Nephron progenitor cell (in vitro differentiated cells): ENCODE measurements at regions not wholly inside any gene's neighbourhood (a gene's known extent, or its start where the extent isn't known, plus 50 kb on each side); places are given as distances from the start of the nearest gene placed in this dataset.

Source experiments
- DNase-seq: peaks from one replicate; pipeline ENCODE4 v3.0.0; 2021
- H3K27ac Mint-ChIP-seq: 2 replicates; pipeline ENCODE4 v1.8.0; 2021; ENCODE audit warnings: mild to moderate bottlenecking, moderate library complexity, mixed read lengths
- H3K27me3 Mint-ChIP-seq: 2 replicates; pipeline ENCODE4 v1.8.0; 2021; ENCODE audit warnings: mild to moderate bottlenecking, low read depth, mixed read lengths; ENCODE audit not compliant: poor library complexity
- H3K36me3 Mint-ChIP-seq: 2 replicates; pipeline ENCODE4 v1.8.0; 2021; ENCODE audit warnings: low read depth, mixed read lengths
- H3K4me1 Mint-ChIP-seq: 2 replicates; pipeline ENCODE4 v1.8.0; 2021; ENCODE audit warnings: mixed read lengths
- H3K4me3 Mint-ChIP-seq: 2 replicates; pipeline ENCODE4 v1.8.0; 2021; ENCODE audit warnings: mild to moderate bottlenecking, moderate library complexity, mixed read lengths
- H3K9me3 Mint-ChIP-seq: 2 replicates; pipeline ENCODE4 v1.8.0; 2021; ENCODE audit warnings: mild to moderate bottlenecking, moderate library complexity, mixed read lengths
- TF ChIP-seq, protein P1 (sequence below): fragments of 200-600 bp; sonication (generic); IDR thresholded peaks from 2 replicates; pipeline ENCODE4 v1.5.0; 2021; ENCODE audit warnings: antibody characterized with exemption

DNA sequence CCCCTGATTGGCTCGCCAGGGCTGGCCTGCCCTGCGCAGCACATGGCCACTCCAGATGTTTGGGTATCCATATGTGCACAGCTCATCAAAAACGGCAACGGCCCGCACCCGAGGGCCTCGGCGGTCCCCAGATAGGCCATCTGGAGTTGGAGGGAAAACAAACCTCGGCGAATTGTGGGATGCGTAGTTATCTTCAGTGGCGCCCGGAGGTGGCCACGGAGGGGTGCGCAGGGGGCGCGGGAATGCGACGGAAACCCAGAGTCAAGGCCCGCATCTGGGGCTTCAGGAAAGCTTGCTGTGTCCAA lies 156.5 kb downstream of the TLE3 start:
- Mint-ChIP-seq H3K36me3 (no peaks in the 10 kb centered on the region), H3K27me3 (peaks cover 15% of the 10 kb centered on the region), H3K4me1 (peaks cover 9% of the 10 kb centered on the region), H3K9me3 (no peaks in the 10 kb centered on the region), H3K4me3 (no peak overlapping the region), H3K27ac (no peak overlapping the region)
- DNase-seq = no peak
- TF ChIP-seq, protein P1, sequence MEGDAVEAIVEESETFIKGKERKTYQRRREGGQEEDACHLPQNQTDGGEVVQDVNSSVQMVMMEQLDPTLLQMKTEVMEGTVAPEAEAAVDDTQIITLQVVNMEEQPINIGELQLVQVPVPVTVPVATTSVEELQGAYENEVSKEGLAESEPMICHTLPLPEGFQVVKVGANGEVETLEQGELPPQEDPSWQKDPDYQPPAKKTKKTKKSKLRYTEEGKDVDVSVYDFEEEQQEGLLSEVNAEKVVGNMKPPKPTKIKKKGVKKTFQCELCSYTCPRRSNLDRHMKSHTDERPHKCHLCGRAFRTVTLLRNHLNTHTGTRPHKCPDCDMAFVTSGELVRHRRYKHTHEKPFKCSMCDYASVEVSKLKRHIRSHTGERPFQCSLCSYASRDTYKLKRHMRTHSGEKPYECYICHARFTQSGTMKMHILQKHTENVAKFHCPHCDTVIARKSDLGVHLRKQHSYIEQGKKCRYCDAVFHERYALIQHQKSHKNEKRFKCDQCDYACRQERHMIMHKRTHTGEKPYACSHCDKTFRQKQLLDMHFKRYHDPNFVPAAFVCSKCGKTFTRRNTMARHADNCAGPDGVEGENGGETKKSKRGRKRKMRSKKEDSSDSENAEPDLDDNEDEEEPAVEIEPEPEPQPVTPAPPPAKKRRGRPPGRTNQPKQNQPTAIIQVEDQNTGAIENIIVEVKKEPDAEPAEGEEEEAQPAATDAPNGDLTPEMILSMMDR = no peak

DNA sequence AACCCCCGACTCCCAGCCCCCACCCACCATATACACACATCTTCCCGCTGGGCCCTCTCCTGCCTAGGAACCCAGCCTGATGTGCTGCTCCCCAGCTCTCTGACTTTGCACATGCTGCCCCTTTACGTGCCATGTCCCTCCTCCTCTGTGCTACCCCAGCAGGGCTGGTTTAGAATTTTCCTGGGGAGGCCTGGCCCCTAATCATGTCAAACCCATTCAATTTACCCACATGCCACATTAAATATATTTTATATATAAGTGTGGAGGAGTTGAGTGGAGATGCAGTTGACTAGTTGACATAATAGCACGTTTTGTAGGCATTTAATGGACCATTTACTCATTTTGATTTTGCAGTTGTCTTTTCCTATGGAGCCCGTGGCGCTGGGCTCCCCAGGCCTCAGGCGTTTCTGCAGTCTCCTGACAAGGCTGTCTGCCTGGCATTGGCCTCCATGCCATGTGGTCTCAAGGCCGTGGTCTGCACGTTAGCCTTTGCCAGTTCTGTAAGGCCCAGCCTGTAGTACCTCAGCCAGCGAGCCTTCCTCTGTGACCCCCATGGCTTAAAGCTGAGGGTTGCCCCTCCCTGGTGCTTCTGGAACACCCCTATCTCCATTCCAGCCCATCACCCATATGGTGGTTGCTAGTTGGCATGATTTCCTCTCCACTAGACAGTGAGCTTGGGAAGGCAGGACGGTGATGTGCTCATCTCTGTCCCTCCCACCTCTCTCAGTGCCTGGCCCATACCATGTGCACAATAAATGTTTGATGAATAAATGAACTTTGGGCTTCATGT lies 155.8 kb downstream of the TLE3 start:
- no peaks in the 10 kb centered on the region for H3K36me3 Mint-ChIP-seq
- H3K27ac Mint-ChIP-seq = no peak overlapping the region
- TF ChIP-seq, protein P1 = no peak
- H3K4me3 Mint-ChIP-seq = no peak overlapping the region
- H3K4me1 Mint-ChIP-seq = peaks cover 9% of the 10 kb centered on the region
- H3K27me3 Mint-ChIP-seq = peaks cover 20% of the 10 kb centered on the region
- no peaks in the 10 kb centered on the region for H3K9me3 Mint-ChIP-seq
- DNase-seq = no peak

DNA sequence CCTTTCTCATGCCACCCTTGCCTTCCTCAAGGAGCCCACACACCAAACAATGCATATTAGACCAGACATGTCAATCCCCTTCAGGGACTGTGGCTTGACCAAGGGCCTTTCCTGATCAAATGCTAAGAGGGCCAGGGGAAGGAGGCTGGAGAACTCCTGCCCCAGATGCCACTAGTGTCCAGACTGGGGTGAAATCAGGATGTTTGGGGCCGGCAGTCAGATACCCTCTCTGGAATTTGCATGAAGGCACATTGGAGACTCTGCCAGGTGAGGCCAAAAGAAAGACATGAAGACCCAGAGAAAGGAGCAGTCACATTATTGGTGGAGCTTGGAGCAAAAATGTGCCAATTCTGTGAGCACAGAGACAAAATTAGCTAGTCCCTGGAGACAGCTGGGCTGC lies 154.1 kb downstream of the TLE3 start:
- Mint-ChIP-seq H3K27me3 (peaks cover 20% of the 10 kb centered on the region), H3K4me1 (peaks cover 9% of the 10 kb centered on the region), H3K36me3 (no peaks in the 10 kb centered on the region), H3K9me3 (no peaks in the 10 kb centered on the region), H3K4me3 (no peak overlapping the region), H3K27ac (no peak overlapping the region)
- TF ChIP-seq, protein P1 = no peak
- DNase-seq = no peak

DNA sequence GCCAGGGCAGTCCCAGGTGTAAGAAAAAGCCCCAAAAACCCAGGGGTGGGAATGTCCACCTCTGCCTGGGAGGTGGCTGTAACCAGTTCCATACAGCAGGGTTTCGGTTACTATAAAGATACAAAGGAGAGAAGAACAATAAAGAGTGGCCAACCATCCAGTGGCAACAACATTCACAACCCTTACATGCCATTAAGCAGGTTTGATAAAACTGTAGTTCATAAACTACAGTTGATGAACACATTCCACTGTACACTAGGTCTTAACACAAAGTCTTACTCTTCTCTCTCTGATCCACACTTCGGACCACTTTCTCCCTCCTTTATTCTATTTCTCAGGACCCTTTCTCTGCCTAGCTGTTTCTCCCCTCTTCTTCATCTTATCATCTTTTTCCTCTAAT lies 152.0 kb downstream of the TLE3 start:
- H3K27ac Mint-ChIP-seq = no peak overlapping the region
- H3K9me3 Mint-ChIP-seq = no peaks in the 10 kb centered on the region
- no peaks in the 10 kb centered on the region for H3K36me3 Mint-ChIP-seq
- no peaks in the 10 kb centered on the region for H3K4me1 Mint-ChIP-seq
- no peak for DNase-seq
- peaks cover 16% of the 10 kb centered on the region for H3K27me3 Mint-ChIP-seq
- TF ChIP-seq, protein P1 = no peak
- H3K4me3 Mint-ChIP-seq = no peak overlapping the region

DNA sequence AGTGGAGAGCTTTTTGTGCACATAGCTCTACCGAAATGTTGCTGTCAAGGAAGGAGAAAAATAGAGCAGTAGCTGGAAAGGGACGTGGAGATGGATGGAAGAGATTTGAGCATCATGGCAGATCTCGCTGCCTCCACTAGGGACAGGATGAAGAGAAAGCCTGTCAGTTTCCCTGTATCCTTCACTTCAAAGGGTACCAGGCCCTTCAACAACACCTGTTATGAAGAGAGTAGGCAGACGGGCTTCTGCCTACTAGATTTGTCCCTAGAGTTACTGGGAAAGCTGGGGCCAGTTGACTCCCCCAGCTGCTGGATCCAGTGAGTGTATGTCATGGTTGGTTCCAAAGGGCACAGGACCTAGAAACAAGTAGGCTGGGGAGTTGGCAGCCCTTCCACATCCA lies 150.8 kb downstream of the TLE3 start:
- TF ChIP-seq, protein P1 = no peak
- no peak overlapping the region for H3K27ac Mint-ChIP-seq
- H3K4me1 Mint-ChIP-seq = no peaks in the 10 kb centered on the region
- H3K36me3 Mint-ChIP-seq = no peaks in the 10 kb centered on the region
- DNase-seq = no peak
- no peaks in the 10 kb centered on the region for H3K9me3 Mint-ChIP-seq
- peaks cover 16% of the 10 kb centered on the region for H3K27me3 Mint-ChIP-seq
- H3K4me3 Mint-ChIP-seq = no peak overlapping the region

DNA sequence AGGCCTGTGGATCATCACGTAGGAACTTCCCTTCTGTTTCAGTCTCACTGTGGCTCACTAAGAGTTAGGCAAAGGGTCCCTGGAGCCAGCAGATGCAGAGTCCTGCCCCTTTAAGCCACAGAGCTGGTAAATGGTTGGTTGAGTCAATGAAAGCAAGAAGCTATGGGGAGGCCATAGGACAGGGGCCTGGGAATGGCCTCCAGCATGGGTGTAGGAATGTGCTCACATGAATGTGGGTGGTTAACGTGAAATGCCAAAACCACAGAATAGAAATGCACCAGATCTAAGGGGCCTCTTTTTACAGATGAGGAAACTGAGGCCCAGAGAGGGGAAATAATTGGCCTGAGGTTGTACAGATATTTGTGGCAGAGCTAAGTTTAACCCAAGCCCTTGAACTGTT lies 150.3 kb downstream of the TLE3 start:
- TF ChIP-seq, protein P1 = no peak
- no peak for DNase-seq
- H3K27ac Mint-ChIP-seq = no peak overlapping the region
- no peaks in the 10 kb centered on the region for H3K36me3 Mint-ChIP-seq
- H3K4me1 Mint-ChIP-seq = no peaks in the 10 kb centered on the region
- H3K9me3 Mint-ChIP-seq = no peaks in the 10 kb centered on the region
- H3K27me3 Mint-ChIP-seq = peaks cover 16% of the 10 kb centered on the region
- no peak overlapping the region for H3K4me3 Mint-ChIP-seq
